Neural cell (in vitro differentiated cells): ENCODE measurements at regions not wholly inside any gene's neighbourhood (a gene's known extent, or its start where the extent isn't known, plus 50 kb on each side); places are given as distances from the start of the nearest gene placed in this dataset.

ENCODE experiments used
- H2AFZ ChIP-seq: fragments of 200-600, 300-800 bp; sonication (generic), shearing (Covaris generic); 2 replicates; pipeline ENCODE4 v1.6.0; 2014; ENCODE audit warnings: low read depth, mild to moderate bottlenecking, antibody characterized with exemption, low read length, moderate library complexity
- H3F3A ChIP-seq: fragments of 200-600 bp; shearing (Covaris generic); 2 replicates; pipeline ENCODE4 v1.6.1; 2016; ENCODE audit warnings: mild to moderate bottlenecking, moderate library complexity, mixed read lengths, antibody characterized with exemption, low read length; ENCODE audit not compliant: insufficient read depth, poor library complexity, severe bottlenecking
- H3K27ac ChIP-seq: fragments of 200-600, 300-800 bp; sonication (generic), shearing (Covaris generic); 2 replicates; pipeline ENCODE4 v1.5.1; 2014; ENCODE audit warnings: mild to moderate bottlenecking, low read length, moderate library complexity
- H3K27me3 ChIP-seq: fragments of 300-800, 200-600 bp; sonication (generic), shearing (Covaris generic); 2 replicates; pipeline ENCODE4 v1.6.0; 2014; ENCODE audit warnings: mild to moderate bottlenecking, low read depth, low read length, moderate library complexity; ENCODE audit not compliant: insufficient read depth
- H3K36me3 ChIP-seq: fragments of 300-800, 200-600 bp; sonication (generic), shearing (Covaris generic); 2 replicates; pipeline ENCODE4 v1.5.1; 2014; ENCODE audit warnings: mild to moderate bottlenecking, antibody characterized with exemption, low read length, moderate library complexity; ENCODE audit not compliant: insufficient read depth
- H3K4me2 ChIP-seq: fragments of 300-800, 200-600 bp; sonication (generic), shearing (Covaris generic); 2 replicates; pipeline ENCODE4 v1.6.0; 2014; ENCODE audit warnings: mild to moderate bottlenecking, low read length
- H3K4me3 ChIP-seq: fragments of 300-800, 200-600 bp; sonication (generic), shearing (Covaris generic); 2 replicates; pipeline ENCODE4 v1.5.1; 2014; ENCODE audit warnings: mild to moderate bottlenecking, low read length, moderate library complexity
- H3K79me2 ChIP-seq: fragments of 200-600 bp; shearing (Covaris generic); replicated peaks from 2 replicates; pipeline ENCODE4 v1.6.0; 2014; ENCODE audit warnings: mild to moderate bottlenecking, low read length, moderate library complexity; ENCODE audit not compliant: insufficient read depth
- H3K9ac ChIP-seq: fragments of 300-800, 200-600 bp; sonication (generic), shearing (Covaris generic); 2 replicates; pipeline ENCODE4 v1.6.1; 2016; ENCODE audit warnings: mild to moderate bottlenecking, low read length, mixed read lengths
- H3K9me2 ChIP-seq: fragments of 200-600 bp; shearing (Covaris generic); 2 replicates; pipeline ENCODE4 v1.6.1; 2016; ENCODE audit warnings: mild to moderate bottlenecking, low read length, mixed read lengths; ENCODE audit not compliant: insufficient read depth
- H3K9me3 ChIP-seq: fragments of 200-600, 300-800 bp; sonication (generic), shearing (Covaris generic); 2 replicates; pipeline ENCODE4 v1.6.1; 2016; ENCODE audit warnings: mild to moderate bottlenecking, mixed run types, low read length, moderate library complexity, mixed read lengths
- H4K20me1 ChIP-seq: fragments of 200-600 bp; shearing (Covaris generic); 2 replicates; pipeline ENCODE4 v1.6.1; 2016; ENCODE audit warnings: mild to moderate bottlenecking, mixed run types; ENCODE audit not compliant: insufficient read depth
- EP300 ChIP-seq: fragments of 450-650 bp; conservative IDR thresholded peaks from 2 replicates; pipeline ENCODE4 v1.6.1; 2014; ENCODE audit warnings: antibody characterized with exemption, mild to moderate bottlenecking, moderate library complexity; ENCODE audit not compliant: poor library complexity, severe bottlenecking
- EZH2 ChIP-seq: fragments of 200-600, 300-800 bp; shearing (Covaris generic), sonication (generic); IDR thresholded peaks from 2 replicates; pipeline ENCODE4 v1.6.1; 2014; ENCODE audit warnings: antibody characterized with exemption, low read length, borderline replicate concordance, mild to moderate bottlenecking; ENCODE audit not compliant: insufficient read depth, poor library complexity, severe bottlenecking
- MXI1 ChIP-seq: fragments of 450-650 bp; conservative IDR thresholded peaks from 2 replicates; pipeline ENCODE4 v1.6.1; 2014; ENCODE audit warnings: antibody characterized with exemption, mild to moderate bottlenecking; ENCODE audit not compliant: poor library complexity, severe bottlenecking
- POLR2AphosphoS5 ChIP-seq: IDR thresholded peaks from 2 replicates; pipeline ENCODE4 v1.6.1; 2012
- RAD21 ChIP-seq: fragments of 450-650 bp; conservative IDR thresholded peaks from 2 replicates; pipeline ENCODE4 v1.6.1; 2014; ENCODE audit warnings: antibody characterized with exemption, mild to moderate bottlenecking, moderate library complexity
- SMC3 ChIP-seq: fragments of 450-650 bp; conservative IDR thresholded peaks from 2 replicates; pipeline ENCODE4 v1.6.1; 2014; ENCODE audit warnings: antibody characterized with exemption, mild to moderate bottlenecking, moderate library complexity; ENCODE audit not compliant: poor library complexity
- TAF1 ChIP-seq: IDR thresholded peaks from 2 replicates; pipeline ENCODE4 v1.6.1; 2012; ENCODE audit warnings: low read depth
- TF ChIP-seq, protein P1 (sequence below): fragments of 450-650 bp; IDR thresholded peaks from 2 replicates; pipeline ENCODE4 v1.5.1; 2014; ENCODE audit warnings: antibody characterized with exemption, mild to moderate bottlenecking, moderate library complexity; ENCODE audit not compliant: poor library complexity, severe bottlenecking
- TF ChIP-seq, protein P2 (sequence below): IDR thresholded peaks from 2 replicates; pipeline ENCODE4 v1.6.1; 2012; ENCODE audit warnings: borderline replicate concordance

DNA sequence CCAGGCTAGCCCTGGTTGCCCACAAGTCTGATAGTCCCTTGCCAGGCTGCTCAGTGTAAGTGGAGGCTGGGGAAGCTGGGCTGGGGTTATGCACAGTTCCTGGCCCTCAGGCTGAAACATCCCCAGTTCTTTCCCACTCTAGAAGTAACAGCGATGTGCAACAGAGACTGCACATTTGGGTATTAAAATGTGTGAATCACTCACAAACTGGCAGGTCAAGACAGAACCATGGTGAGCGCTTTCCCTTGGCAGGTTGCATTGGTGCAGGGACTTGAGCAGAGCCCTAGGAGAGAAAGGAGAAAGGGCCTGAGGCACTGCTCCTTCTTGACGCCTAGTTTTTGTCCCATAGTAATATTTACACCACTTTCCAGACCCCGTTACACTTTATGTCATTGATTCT is 56.1 kb upstream of the SLC35B4 start:
- TF ChIP-seq POLR2AphosphoS5 (no peak), MXI1 (no peak), TAF1 (no peak), SMC3 (no peak), EZH2 (no peak), RAD21 (no peak), EP300 (no peak)
- TF ChIP-seq, protein P1, sequence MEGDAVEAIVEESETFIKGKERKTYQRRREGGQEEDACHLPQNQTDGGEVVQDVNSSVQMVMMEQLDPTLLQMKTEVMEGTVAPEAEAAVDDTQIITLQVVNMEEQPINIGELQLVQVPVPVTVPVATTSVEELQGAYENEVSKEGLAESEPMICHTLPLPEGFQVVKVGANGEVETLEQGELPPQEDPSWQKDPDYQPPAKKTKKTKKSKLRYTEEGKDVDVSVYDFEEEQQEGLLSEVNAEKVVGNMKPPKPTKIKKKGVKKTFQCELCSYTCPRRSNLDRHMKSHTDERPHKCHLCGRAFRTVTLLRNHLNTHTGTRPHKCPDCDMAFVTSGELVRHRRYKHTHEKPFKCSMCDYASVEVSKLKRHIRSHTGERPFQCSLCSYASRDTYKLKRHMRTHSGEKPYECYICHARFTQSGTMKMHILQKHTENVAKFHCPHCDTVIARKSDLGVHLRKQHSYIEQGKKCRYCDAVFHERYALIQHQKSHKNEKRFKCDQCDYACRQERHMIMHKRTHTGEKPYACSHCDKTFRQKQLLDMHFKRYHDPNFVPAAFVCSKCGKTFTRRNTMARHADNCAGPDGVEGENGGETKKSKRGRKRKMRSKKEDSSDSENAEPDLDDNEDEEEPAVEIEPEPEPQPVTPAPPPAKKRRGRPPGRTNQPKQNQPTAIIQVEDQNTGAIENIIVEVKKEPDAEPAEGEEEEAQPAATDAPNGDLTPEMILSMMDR: no peak
- TF ChIP-seq, protein P2, sequence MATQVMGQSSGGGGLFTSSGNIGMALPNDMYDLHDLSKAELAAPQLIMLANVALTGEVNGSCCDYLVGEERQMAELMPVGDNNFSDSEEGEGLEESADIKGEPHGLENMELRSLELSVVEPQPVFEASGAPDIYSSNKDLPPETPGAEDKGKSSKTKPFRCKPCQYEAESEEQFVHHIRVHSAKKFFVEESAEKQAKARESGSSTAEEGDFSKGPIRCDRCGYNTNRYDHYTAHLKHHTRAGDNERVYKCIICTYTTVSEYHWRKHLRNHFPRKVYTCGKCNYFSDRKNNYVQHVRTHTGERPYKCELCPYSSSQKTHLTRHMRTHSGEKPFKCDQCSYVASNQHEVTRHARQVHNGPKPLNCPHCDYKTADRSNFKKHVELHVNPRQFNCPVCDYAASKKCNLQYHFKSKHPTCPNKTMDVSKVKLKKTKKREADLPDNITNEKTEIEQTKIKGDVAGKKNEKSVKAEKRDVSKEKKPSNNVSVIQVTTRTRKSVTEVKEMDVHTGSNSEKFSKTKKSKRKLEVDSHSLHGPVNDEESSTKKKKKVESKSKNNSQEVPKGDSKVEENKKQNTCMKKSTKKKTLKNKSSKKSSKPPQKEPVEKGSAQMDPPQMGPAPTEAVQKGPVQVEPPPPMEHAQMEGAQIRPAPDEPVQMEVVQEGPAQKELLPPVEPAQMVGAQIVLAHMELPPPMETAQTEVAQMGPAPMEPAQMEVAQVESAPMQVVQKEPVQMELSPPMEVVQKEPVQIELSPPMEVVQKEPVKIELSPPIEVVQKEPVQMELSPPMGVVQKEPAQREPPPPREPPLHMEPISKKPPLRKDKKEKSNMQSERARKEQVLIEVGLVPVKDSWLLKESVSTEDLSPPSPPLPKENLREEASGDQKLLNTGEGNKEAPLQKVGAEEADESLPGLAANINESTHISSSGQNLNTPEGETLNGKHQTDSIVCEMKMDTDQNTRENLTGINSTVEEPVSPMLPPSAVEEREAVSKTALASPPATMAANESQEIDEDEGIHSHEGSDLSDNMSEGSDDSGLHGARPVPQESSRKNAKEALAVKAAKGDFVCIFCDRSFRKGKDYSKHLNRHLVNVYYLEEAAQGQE: no peak

GRCh38 chr7:134371971-134372370 is 55.2 kb upstream of the SLC35B4 start:
- peak overlapping the region; percentile 67 for H3K9ac ChIP-seq
- no peaks in the 10 kb centered on the region for H3F3A ChIP-seq
- no peaks in the 10 kb centered on the region for H3K36me3 ChIP-seq
- no peaks in the 10 kb centered on the region for H4K20me1 ChIP-seq
- no peak for TF ChIP-seq MXI1
- no peak for TF ChIP-seq EZH2
- TF ChIP-seq TAF1: peak; percentile 25
- TF ChIP-seq SMC3: no peak
- no peak for TF ChIP-seq EP300
- H3K4me3 ChIP-seq: peak overlapping the region; percentile 38
- H3K9me2 ChIP-seq: no peaks in the 10 kb centered on the region
- H3K27me3 ChIP-seq: no peaks in the 10 kb centered on the region
- peak overlapping the region; percentile 67 for H2AFZ ChIP-seq
- H3K4me2 ChIP-seq: peak overlapping the region; percentile 63
- peak overlapping the region; percentile 98 for H3K27ac ChIP-seq
- no peaks in the 10 kb centered on the region for H3K79me2 ChIP-seq
- H3K9me3 ChIP-seq: no peaks in the 10 kb centered on the region

More for the DNA sequence above, 56.1 kb upstream of the SLC35B4 start:
- H3K4me3 ChIP-seq: no peak overlapping the region
- H2AFZ ChIP-seq: no peak overlapping the region
- peak overlapping the region; percentile 67 for H3K9ac ChIP-seq
- no peaks in the 10 kb centered on the region for H3K9me3 ChIP-seq
- H3K27me3 ChIP-seq: no peaks in the 10 kb centered on the region
- no peaks in the 10 kb centered on the region for H3F3A ChIP-seq
- H3K79me2 ChIP-seq: no peaks in the 10 kb centered on the region
- H3K27ac ChIP-seq: peak overlapping the region; percentile 98
- no peak overlapping the region for H3K4me2 ChIP-seq
- H3K9me2 ChIP-seq: no peaks in the 10 kb centered on the region
- H3K36me3 ChIP-seq: no peaks in the 10 kb centered on the region
- H4K20me1 ChIP-seq: no peaks in the 10 kb centered on the region

DNA sequence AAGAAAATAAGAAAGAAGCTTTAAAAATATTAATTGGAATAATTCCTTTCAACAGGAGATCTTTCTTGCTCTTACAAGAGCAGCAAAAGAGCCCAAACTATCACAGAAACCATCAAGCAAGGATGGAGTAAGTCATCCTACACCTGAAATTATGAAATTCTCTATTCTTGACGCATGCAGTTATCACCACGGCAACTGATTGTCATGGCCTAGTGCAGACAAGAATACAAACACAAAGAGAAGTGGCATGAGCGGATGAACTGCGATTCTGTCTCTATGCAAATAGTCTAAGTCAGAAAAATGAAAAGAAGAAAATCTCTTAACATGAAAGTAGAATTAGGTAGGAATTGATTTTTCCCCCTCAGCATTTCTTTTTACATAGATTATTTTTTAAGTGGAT is 54.8 kb upstream of the SLC35B4 start:
- TF ChIP-seq MXI1 (no peak), EP300 (peak; percentile 78), SMC3 (peak; percentile 23), POLR2AphosphoS5 (peak; percentile 81)
- H2AFZ ChIP-seq: peak overlapping the region; percentile 67

More for the DNA sequence above, 54.8 kb upstream of the SLC35B4 start:
- H3K27me3 ChIP-seq: no peaks in the 10 kb centered on the region
- H3F3A ChIP-seq: no peaks in the 10 kb centered on the region
- H3K79me2 ChIP-seq: no peaks in the 10 kb centered on the region
- H3K9ac ChIP-seq: peak overlapping the region; percentile 67
- no peaks in the 10 kb centered on the region for H3K9me2 ChIP-seq
- peak overlapping the region; percentile 64 for H3K4me2 ChIP-seq
- no peaks in the 10 kb centered on the region for H4K20me1 ChIP-seq
- peak overlapping the region; percentile 98 for H3K27ac ChIP-seq
- no peaks in the 10 kb centered on the region for H3K9me3 ChIP-seq
- H3K4me3 ChIP-seq: peak overlapping the region; percentile 38
- no peaks in the 10 kb centered on the region for H3K36me3 ChIP-seq
